HEK293T (cell line): ENCODE measurements at regions not wholly inside any gene's neighbourhood (a gene's known extent, or its start where the extent isn't known, plus 50 kb on each side); places are given as distances from the start of the nearest gene placed in this dataset.

ENCODE experiments used
- CTCF ChIA-PET: fragments of 350-600 bp; formaldehyde crosslinking; extraction: SDS; loops from one replicate; lab custom pipeline; 2021; ENCODE audit warnings: antibody characterized with exemption, inconsistent platforms; lab: Yijun Ruan, JAX
- POLR2A ChIA-PET: fragments of 350-600 bp; formaldehyde crosslinking; extraction: SDS; loops from one replicate; lab custom pipeline; 2020; ENCODE audit warnings: antibody characterized with exemption, inconsistent platforms; lab: Yijun Ruan, JAX
- DNase-seq: peaks from one replicate; pipeline ENCODE4 v3.0.0; 2012; ENCODE audit warnings: mixed read lengths; ENCODE audit errors: extremely low spot score
- BHLHE40 ChIP-seq: fragments of 450-650 bp; IDR thresholded peaks from 2 replicates; pipeline ENCODE4 v1.6.1; 2016; ENCODE audit warnings: mild to moderate bottlenecking, moderate library complexity, borderline replicate concordance
- SP1 ChIP-seq: fragments of 450-650 bp; IDR thresholded peaks from 2 replicates; pipeline ENCODE4 v1.6.1; 2017

- TF ChIP-seq BHLHE40 (no peak), SP1 (no peak)
- DNase-seq = no peak
- ChIA-PET POLR2A (no interaction called here), CTCF (interaction anchor here (2.2 kb wide), 1 partner anchor 63 kb away, joined by 10 read pairs; no protein-coding TSS in a partner anchor)
These were observed 67.0 kb upstream of the CXCL13 start for GRCh38 chr4:77538574-77539157.
